Activated gamma-delta T cell treated with anti-CD3 and anti-CD28 coated beads, Interleukin-2, amount 50 U/mL, for 16 hours (primary cell): ENCODE measurements at regions not wholly inside any gene's neighbourhood (a gene's known extent, or its start where the extent isn't known, plus 50 kb on each side); places are given as distances from the start of the nearest gene placed in this dataset.

Source experiments
- DNase-seq: peaks from one replicate; pipeline ENCODE4 v3.0.0-alpha.2; 2020; ENCODE audit warnings: low read depth

- no peak for DNase-seq
Measured at GRCh38 chr16:17641990-17642389, 171.2 kb upstream of the XYLT1 start.

GRCh38 chr16:17638134-17638533, 167.4 kb upstream of the XYLT1 start:
- DNase-seq, result no peak

DNA sequence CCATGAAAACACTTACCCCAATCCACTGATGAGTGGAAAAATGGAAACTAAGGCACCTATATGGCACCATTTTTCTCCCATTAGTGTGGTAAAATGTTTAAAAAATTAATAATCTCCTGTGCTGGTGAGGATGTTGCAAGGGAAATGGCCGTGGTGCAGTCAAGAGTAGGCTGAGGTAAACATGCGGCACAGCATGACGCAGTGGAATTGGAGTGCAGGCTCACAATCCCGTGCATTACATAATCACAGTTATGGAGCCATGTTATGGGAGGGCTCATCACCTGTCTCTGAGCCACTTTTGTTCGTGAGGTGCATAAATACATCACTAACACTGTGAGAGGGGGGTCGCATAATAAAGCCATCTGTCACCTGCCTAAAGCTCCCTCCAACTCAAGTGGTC, 164.4 kb upstream of the XYLT1 start:
- DNase-seq, result no peak

DNA sequence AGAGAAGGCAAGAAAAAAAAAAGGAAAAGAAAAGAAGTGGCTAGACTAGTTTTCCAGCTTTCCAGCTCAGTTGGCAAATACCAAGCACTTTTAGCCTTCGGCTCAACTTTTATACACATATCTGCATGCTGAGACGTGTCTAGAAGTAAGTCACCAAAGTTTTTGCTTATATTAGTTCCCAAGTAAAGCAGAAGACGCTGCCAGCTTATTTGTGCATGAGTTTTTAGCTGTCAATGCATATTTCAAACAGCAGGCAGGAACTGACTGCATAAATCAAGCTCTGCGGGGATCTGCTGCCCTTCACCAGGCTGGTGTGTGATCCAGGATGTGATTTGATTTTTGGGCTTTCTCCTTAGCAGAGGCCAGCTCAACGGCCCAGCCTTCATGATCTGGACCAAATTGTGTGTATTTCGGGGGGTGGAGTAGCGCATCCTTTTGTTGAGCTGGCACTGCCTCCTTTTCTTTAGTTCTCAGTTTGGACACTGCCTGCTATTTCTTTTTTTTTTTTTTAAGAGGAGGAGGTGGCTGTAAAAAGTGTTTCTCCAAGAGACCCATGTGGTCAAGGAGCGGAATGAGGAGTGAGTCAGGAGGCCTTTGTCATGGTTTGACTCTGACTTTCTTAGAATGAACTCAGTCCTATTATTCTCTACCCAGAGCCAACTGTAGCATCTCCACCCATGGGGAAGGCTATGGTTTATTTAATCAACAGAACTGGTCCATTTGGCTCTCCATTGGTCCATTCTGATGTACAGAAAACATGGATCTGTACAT, 162.6 kb upstream of the XYLT1 start:
- no peak for DNase-seq

DNA sequence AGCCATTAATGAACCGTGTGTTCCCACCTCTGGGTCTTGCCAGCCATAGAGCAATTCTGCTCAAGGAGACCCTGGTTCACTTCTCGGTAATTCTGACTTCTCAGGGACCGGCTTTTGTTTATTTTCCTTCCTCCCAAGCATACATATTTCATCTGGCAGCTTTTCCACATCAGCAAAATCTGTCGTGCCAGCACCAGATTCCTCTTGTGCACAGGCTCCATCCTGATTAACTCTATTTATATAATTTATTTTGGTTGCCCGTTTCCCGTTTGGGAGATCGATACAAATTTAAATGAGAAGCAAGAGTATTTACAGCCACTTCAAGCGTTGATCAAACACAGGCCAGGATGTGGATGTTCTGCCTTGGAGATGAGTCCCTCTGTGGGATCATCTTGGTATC, 161.9 kb upstream of the XYLT1 start:
- no peak for DNase-seq

DNA sequence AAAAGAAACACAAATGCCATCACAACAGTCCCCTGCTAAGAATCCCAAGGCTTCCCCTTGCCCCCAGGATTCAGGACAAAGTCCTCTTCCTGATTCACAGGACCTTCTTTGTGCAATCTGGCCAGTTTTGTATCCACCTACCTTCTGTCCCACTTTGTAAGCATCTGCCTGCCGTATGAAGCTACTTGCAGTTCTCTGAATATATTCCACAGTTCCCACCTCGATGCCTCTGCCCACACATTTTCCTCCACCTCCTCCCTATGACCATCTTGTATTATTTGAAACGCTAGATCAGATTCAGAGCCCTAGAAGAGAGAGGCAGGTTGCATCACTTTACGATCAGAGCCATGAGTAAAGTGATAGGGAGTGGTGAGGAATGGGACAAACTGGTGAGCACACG, 159.2 kb upstream of the XYLT1 start:
- no peak for DNase-seq

- DNase-seq, result no peak
Measured at GRCh38 chr16:17628983-17629382, 158.2 kb upstream of the XYLT1 start.

GRCh38 chr16:17622366-17622765, 151.6 kb upstream of the XYLT1 start:
- DNase-seq, result no peak

GRCh38 chr16:17619261-17619660, 148.5 kb upstream of the XYLT1 start:
- no peak for DNase-seq

DNA sequence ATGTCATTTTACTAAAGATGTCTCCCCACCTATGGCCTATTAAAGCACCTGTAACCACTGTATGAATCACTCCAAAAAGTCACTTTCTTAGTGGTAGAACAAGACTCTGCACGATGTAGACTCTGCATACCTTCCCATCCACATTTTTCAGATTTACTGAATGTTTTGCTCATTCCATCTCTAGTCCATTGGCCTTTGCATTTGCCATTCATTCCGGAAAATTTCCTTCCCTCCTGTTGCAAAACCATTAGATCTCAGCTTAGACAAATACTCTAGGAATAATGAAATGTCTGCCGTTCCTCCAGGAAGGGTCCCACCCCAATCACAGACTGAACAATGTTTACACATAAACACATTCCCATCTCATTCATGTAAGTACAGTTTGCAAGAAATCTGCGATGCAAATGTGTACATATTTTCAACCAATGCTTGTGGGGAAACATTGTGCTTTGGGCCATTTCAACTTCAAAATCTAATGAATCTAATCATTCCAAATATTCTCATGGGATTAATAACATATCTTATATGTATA, 146.3 kb upstream of the XYLT1 start:
- no peak for DNase-seq

DNA sequence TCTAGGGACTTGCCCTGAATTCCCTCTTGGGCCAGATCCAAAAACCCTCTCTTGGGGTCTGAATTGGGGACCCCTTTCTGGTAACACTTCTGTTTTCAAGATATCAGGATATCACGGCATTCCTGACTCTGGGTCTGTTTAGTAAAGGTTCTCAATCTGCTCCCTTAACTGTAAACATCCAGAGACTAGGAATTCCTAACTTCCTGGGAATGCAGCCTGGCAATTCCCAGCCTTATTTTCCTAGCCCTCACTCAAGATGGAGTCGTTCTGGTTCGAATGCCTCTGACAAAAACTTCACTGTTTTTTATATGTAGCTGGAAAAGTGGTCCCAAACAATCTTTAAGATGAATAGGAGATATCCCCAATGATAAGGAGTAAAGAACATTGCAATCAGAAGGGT, 141.6 kb upstream of the XYLT1 start:
- DNase-seq, result no peak

DNA sequence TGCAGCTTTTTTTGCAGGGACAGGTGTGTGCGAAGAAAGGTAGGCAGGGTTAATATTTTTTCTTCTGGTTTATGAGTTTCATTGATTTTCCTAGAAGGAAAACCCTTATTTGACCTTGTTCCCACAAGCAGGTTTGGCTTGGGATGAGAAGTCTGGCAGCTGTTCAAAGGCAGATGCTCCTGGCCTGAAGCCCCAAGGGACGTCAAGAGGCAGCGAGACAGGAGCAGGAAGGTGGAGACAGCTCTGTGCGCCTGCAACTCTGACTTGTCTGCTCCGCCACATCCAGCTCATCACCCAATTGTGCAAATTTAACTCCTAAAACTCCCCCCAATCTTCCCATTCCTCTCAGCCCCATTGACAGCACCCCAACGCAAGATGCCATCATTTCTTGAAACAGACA, 136.8 kb upstream of the XYLT1 start:
- no peak for DNase-seq

- no peak for DNase-seq
Measured at GRCh38 chr16:17607075-17607509, 136.3 kb upstream of the XYLT1 start.

DNA sequence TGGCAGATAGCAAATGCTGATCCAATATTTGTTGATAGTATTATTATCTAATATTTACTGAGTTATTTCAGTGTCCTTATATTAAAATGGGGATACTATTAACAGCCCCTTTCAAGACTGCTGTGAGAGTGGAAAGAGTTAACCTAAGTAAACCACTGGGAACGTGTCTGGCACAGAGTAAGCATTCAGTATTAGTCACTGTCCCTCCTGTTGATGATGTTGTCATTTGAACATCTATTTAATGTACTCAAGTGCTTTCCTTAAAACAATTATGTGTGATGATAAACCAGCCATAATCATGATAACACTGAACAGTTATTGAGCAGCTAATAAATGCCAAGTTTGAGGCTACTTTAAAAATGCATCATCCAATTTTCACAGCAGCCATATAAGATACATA, 135.7 kb upstream of the XYLT1 start:
- no peak for DNase-seq

DNA sequence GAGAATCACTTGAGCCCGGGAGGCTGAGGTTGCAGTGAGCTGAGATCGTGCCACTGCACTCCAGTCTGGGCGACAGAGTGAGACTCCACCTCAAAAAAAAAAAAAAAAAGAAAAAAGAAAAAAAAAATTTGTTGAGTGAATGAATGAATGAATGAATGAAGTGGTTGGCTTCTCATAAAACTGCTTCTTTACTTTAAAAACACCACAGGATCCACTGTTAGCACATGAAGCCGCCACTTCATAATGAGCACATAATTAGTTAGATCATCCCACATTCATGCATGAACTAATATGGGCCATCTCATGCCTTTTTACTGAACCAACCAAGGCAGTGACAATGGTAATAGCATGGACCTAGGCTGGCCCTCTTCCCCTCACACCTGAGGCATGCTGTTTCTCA, 135.0 kb upstream of the XYLT1 start:
- no peak for DNase-seq

- DNase-seq, result no peak
Measured at GRCh38 chr16:17603626-17604025, 132.9 kb upstream of the XYLT1 start.

- DNase-seq, result no peak
Measured at GRCh38 chr16:17602678-17603077, 131.9 kb upstream of the XYLT1 start.

DNA sequence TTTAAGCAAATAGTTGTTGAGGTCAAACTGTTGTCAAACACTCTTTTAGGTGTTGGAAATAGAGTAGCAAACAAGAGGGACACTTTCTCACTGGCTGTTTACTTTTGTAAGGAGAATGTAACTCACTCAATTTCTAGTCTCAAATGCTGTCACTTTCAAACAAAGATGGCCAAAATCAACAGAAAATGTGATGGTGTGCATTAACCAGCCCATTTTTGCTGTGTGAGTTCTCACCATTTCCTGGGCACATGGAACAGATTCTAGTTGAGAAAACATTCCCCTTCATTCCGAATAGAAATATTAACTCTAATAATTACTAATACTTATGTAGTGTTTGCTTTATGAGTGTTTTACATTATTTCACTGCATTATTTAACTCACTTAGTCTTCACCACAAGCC, 128.2 kb upstream of the XYLT1 start:
- DNase-seq, result no peak

DNA sequence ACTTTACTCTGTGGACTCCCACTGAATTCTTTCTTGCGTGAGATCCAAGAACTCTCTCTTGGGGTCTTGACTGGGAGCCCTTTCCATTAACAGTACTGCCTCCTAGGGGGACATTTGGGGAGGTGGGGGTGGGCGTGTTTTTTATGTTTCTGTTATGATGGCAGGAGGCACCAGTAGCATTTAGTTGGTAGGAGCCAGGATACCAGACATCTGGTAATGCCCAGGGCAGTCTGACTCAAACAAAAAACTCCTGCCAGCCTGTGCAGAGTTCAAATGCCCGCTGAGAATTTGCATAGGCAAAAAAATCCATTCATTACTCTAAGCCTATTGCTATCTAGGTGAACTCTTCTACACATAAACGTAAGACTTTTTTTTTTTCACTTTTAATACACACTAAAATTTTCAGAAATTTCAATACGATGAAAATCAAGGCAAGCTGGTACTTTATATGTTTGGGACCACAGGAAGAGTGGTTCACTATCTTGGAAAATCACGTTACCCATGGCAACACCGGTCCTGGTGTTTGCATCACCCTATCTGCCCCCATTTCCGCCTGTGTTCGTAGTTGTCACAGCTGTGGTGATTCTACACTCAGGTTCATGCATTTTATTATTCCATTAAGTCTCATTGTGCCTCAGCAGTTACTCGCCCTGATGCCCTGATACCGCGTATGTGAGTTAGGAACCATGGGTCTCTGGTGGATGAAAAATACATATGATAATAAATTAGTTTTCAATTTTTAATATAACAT, 121.1 kb upstream of the XYLT1 start:
- DNase-seq, result no peak

DNA sequence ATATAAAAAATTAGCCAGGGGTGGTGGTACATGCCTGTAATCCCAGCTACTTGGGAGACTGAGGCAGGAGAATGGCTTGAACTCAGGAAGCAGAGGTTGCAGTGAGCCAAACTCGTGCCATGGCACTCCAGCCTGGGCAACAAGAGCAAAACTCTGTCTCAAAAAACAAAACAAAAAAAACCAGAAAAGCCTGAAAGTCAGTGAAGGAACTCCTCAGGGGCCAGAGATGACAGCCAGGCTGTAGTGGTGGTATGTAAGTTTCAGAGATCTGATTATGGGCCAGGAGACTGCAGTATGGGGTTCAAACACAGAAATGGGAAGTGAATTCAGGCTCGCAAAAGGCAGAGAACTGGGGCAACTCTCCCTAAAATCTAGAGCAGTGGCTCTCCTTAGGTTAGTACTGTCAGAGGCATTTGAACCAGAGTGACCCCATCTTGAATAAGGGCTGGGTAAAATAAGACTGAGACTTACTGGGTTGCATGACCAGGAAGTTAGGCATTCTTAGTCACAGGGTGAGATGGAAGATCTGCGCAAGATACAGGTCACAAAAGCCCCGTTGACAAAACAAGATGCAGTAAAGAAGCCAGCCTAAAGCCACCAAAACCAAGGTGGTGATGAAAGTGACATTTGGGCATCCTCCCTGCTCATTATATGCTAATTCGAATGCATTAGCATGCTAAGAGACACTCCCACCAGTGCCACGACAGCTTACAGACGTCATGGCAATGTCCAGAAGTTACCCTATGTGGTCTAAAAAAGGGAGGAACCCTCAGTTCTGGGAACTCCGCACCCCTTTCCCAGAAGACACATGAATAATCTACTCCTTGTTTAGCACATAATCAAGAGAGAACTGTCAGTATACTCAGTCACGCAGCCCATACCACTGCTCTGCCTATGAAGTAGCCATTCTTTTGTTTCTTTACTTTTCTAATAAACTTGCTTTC, 120.2 kb upstream of the XYLT1 start:
- DNase-seq, result no peak

DNA sequence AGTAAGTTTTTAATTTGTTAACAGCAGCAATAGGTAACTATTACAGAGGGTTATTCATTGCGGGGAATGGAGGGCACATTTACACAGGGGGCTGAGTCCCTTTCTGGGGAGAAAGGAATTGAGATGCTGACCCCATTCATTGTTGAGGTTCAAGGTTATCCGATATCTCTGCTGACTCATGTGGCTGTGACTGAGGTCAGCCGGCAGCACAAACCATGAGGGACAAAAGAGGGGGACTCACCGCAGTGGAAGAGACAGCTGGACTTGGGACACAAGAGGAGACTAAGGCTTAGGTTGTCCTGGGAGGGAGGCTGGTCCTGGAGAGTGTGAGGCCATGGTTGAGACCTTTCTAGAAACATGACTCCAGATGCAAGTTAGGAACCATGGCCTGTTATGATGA, 119.1 kb upstream of the XYLT1 start:
- no peak for DNase-seq

- DNase-seq, result no peak
Measured at GRCh38 chr16:17585449-17586074, 114.8 kb upstream of the XYLT1 start.
